Esophagus squamous epithelium (tissue), 5 donors: ENCODE measurements at regions not wholly inside any gene's neighbourhood (a gene's known extent, or its start where the extent isn't known, plus 50 kb on each side); places are given as distances from the start of the nearest gene placed in this dataset.

ENCODE experiments used
- DNase-seq: peaks from one replicate; lab custom pipeline; 2025; lab: John Stamatoyannopoulos, UW
- H3K27ac ChIP-seq, 4 donors: fragments of 200-600 bp; sonication (generic); one replicate each; pipeline ENCODE4 v1.5.1; 2016 to 2019; ENCODE audit warnings: mild to moderate bottlenecking in 1 of 4
- H3K27me3 ChIP-seq, 4 donors: fragments of 200-600 bp; sonication (generic); 1 replicate in 3 of 4; 2 replicates in 1 of 4; pipeline versions ENCODE4 v1.5.1 to v1.6.0; 2017 to 2021; ENCODE audit warnings: antibody characterized with exemption in 1 of 4
- H3K36me3 ChIP-seq, 3 donors: fragments of 200-600 bp; sonication (generic); one replicate each; pipeline ENCODE4 v1.5.1; 2016 to 2019
- H3K4me1 ChIP-seq, 3 donors: fragments of 200-600 bp; sonication (generic); one replicate each; pipeline ENCODE4 v1.5.1; 2017 to 2019
- H3K4me3 ChIP-seq, 4 donors: fragments of 200-600 bp; sonication (generic); 1 replicate in 3 of 4; 2 replicates in 1 of 4; pipeline ENCODE4 v1.5.1; 2016 to 2019; ENCODE audit warnings: mild to moderate bottlenecking in 2 of 4, moderate library complexity in 1 of 4
- H3K9me3 ChIP-seq, 3 donors: fragments of 200-600 bp; sonication (generic); one replicate each; pipeline ENCODE4 v1.5.1; 2016 to 2019
- POLR2A ChIP-seq, 4 donors: fragments of 450-650 bp; IDR thresholded peaks; one replicate each; pipeline ENCODE4 v1.6.1; 2017; ENCODE audit warnings: antibody characterized with exemption in 4 of 4, mild to moderate bottlenecking in 4 of 4, moderate library complexity in 3 of 4
- WGBS, 2 donors: methylation state at CpG; one replicate each; pipeline ENCODE4 v1.1.5; 2018; 5-methylcytosine and 5-hydroxymethylcytosine counted together
- intact Hi-C: fragments of 100-400 bp; cut with DNase I; formaldehyde crosslinking; loops from one replicate; pipeline ENCODE4 v1.15.0; 2022
- TF ChIP-seq, protein P1 (sequence below), 6 experiments: fragments of 450-650 bp in 4 of 6; fragments of 200-600 bp in 2 of 6; sonication (generic) in 2 of 6; IDR thresholded peaks; one replicate each; pipeline ENCODE4 v1.5.1; 2016 to 2019; ENCODE audit warnings: antibody characterized with exemption in 6 of 6, mild to moderate bottlenecking in 4 of 6, moderate library complexity in 4 of 6
- donor health status: DM: yes; HTN: yes; CAD: no.

DNA sequence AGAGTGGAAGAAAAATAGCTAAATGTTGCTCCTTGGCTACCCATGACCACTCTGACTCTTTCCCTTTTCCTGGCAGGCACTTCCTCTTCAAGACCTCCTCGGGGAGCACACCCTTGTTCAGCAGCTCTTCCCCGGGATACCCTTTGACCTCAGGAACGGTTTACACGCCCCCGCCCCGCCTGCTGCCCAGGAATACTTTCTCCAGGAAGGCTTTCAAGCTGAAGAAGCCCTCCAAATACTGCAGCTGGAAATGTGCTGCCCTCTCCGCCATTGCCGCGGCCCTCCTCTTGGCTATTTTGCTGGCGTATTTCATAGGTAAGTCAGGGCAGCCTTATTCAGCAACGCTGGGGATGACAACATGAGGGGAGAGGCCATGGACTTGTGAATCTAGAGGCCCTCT, 298.6 kb upstream of the WWC1 start:
- Histone ChIP-seq H3K36me3 (no peaks in the 10 kb centered on the region), H3K4me1 (peaks cover 0 to 52% (median 3%) of the 10 kb centered on the region in 3 donors), H3K27me3 (peaks cover 0 to 50% (median 0%) of the 10 kb centered on the region in 4 donors), H3K4me3 (no peak overlapping the region), H3K27ac (peak overlapping the region in 1 of 4 donors; percentile 54), H3K9me3 (no peaks in the 10 kb centered on the region)
- 72 to 81% methylated on average over 8 to 10 of the region's 11 CpGs for WGBS, 2 donors
- DNase-seq = no peak
- TF ChIP-seq, protein P1, sequence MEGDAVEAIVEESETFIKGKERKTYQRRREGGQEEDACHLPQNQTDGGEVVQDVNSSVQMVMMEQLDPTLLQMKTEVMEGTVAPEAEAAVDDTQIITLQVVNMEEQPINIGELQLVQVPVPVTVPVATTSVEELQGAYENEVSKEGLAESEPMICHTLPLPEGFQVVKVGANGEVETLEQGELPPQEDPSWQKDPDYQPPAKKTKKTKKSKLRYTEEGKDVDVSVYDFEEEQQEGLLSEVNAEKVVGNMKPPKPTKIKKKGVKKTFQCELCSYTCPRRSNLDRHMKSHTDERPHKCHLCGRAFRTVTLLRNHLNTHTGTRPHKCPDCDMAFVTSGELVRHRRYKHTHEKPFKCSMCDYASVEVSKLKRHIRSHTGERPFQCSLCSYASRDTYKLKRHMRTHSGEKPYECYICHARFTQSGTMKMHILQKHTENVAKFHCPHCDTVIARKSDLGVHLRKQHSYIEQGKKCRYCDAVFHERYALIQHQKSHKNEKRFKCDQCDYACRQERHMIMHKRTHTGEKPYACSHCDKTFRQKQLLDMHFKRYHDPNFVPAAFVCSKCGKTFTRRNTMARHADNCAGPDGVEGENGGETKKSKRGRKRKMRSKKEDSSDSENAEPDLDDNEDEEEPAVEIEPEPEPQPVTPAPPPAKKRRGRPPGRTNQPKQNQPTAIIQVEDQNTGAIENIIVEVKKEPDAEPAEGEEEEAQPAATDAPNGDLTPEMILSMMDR (IDR thresholded peaks at IDR 0.05) = no peak
- no peak for TF ChIP-seq POLR2A (IDR thresholded peaks at IDR 0.05)
- intact Hi-C loops = no loop called here

DNA sequence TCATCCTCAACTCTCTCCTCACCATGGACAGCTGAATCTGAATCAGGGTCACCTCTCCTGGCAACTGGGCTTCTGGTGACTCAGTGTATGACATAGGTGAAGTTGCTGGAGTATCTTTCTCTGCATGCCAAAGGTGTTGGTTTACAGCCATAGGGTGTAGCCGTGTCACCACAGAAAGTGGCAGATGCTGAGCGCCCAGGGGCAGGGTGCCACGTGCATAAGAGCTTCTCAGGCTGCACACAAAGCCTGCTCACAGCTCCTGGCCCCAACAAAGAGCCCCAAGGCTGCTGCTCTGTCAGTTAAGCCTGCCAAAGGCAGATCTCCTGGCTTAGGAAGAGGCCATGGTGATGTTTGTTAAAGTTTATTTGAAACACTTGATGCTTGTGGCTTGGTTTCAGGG, 297.7 kb upstream of the WWC1 start:
- intact Hi-C loops = no loop called here
- peaks cover 0 to 52% (median 3%) of the 10 kb centered on the region in 3 donors for H3K4me1 ChIP-seq
- H3K27ac ChIP-seq = peak overlapping the region in 3 of 4 donors; percentile 28 to 54 (median 33)
- H3K9me3 ChIP-seq = no peaks in the 10 kb centered on the region
- no peak for DNase-seq
- TF ChIP-seq POLR2A (IDR thresholded peaks at IDR 0.05) = no peak
- TF ChIP-seq, protein P1 (IDR thresholded peaks at IDR 0.05) = no peak
- WGBS, 2 donors = 62% methylated on average over 3 of the region's 3 CpGs; no CpG with 5 or more reads in 1 of the 2 donors
- H3K27me3 ChIP-seq = peaks cover 0 to 45% (median 0%) of the 10 kb centered on the region in 4 donors
- no peaks in the 10 kb centered on the region for H3K36me3 ChIP-seq
- H3K4me3 ChIP-seq = no peak overlapping the region

DNA sequence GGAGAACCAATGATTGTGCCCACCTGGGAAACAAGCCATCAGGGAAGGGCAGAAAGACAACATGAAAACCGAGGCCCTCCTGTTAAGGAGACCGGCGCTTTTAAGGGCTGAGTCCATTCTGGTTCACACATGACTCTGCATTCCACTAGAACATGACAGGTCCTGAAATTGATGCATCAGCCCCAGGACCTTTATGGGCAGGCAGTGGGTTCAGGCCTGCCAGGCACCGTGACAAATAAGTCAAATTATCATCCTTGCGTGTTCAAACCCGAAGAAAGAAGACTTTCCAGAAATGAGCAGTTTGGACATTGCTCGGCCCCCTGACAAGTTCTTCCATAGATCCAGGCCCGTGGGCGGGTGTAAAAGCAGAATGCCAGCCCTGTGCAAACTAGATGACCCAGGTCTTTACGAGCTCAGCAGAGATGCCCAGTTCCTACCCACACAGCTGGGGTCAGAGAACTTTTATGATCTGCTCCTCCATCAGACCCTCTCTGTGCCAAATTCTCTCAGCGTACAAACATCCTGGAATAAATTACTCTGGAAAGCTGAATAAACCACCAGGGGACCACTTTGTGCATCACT, 295.5 kb upstream of the WWC1 start:
- TF ChIP-seq, protein P1 (IDR thresholded peaks at IDR 0.05) = no peak
- no peak for TF ChIP-seq POLR2A (IDR thresholded peaks at IDR 0.05)
- intact Hi-C loops = no loop called here
- DNase-seq = no peak
- Histone ChIP-seq H3K36me3 (no peaks in the 10 kb centered on the region), H3K27me3 (peaks cover 0 to 36% (median 0%) of the 10 kb centered on the region in 4 donors), H3K4me1 (peaks cover 0 to 36% (median 3%) of the 10 kb centered on the region in 3 donors), H3K9me3 (no peaks in the 10 kb centered on the region), H3K4me3 (no peak overlapping the region), H3K27ac (peak overlapping the region in 3 of 4 donors; percentile 3 to 34 (median 7))
- WGBS, 2 donors = 26 to 52% methylated on average over 5 to 11 of the region's 11 CpGs

DNA sequence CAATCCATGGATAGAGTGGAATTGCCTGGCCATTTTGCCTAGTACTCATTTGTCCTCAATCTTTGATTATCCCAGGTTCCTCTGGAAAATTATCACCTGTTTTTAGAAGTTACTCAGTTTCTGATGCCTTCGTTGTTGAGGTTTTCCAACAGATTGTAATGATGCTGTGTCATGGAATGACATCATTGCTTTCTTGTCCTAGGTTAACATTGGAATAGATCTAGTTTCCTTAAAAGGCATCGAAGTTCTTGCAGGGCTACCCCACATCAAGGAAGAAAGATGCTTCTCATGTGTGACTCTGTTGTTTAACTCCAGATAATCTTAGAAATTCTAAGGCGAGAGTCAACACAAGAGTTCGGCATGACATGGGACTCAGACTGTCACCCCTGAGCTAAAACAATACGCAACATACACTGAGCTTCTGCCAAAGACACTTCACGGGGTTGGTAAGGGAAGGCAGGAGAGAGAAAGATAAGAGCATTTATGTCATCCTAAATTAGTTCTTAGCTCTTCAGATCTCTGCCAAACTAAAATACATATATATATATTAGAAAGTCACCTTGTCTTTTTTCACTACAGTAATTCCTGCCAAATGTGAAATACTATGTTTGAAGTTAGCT, 293.2 kb upstream of the WWC1 start:
- H3K4me3 ChIP-seq = no peak overlapping the region
- H3K4me1 ChIP-seq = peaks cover 0 to 35% (median 3%) of the 10 kb centered on the region in 3 donors
- DNase-seq = no peak
- no peaks in the 10 kb centered on the region for H3K36me3 ChIP-seq
- H3K27me3 ChIP-seq = peaks cover 0 to 21% (median 0%) of the 10 kb centered on the region in 4 donors
- TF ChIP-seq, protein P1 (IDR thresholded peaks at IDR 0.05) = no peak
- no peak for TF ChIP-seq POLR2A (IDR thresholded peaks at IDR 0.05)
- H3K9me3 ChIP-seq = no peaks in the 10 kb centered on the region
- no peak overlapping the region for H3K27ac ChIP-seq
- intact Hi-C loops = no loop called here
- 47 to 65% methylated on average over 6 of the region's 6 CpGs for WGBS, 2 donors

DNA sequence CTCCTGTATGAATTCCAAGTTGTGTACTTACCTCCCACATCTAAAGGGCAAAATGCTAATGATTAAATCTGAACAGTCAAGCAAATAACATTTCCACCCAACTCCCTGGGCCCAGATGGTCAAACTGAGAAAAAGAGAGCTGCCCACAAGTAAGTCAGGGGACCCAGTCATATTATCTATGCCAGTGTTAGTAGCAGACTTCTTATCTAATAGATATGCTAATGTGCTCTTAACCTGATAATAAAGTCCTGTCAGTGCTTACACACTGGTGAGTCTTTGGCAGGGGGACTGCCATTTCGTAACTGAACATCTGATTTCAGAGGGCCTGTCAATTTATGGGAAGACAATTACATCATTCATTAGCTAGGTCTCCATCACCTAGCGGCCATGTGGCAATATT, 292.3 kb upstream of the WWC1 start:
- H3K4me3 ChIP-seq = no peak overlapping the region
- no peaks in the 10 kb centered on the region for H3K36me3 ChIP-seq
- 60 to 76% methylated on average over 2 of the region's 2 CpGs for WGBS, 2 donors
- DNase-seq = no peak
- peaks cover 0 to 26% (median 3%) of the 10 kb centered on the region in 3 donors for H3K4me1 ChIP-seq
- TF ChIP-seq, protein P1 (IDR thresholded peaks at IDR 0.05) = no peak
- TF ChIP-seq POLR2A (IDR thresholded peaks at IDR 0.05) = no peak
- no peaks in the 10 kb centered on the region for H3K9me3 ChIP-seq
- peaks cover 0 to 21% (median 0%) of the 10 kb centered on the region in 4 donors for H3K27me3 ChIP-seq
- intact Hi-C loops = no loop called here
- H3K27ac ChIP-seq = no peak overlapping the region
